AG04450 (cell line): ENCODE measurements at regions not wholly inside any gene's neighbourhood (a gene's known extent, or its start where the extent isn't known, plus 50 kb on each side); places are given as distances from the start of the nearest gene placed in this dataset.

Experiments used
- CTCF ChIA-PET: fragments of 300-600, 350-600 bp; formaldehyde crosslinking; extraction: SDS; loops from one replicate; lab custom pipeline; 2022; ENCODE audit warnings: antibody characterized with exemption, inconsistent platforms; lab: Charles Lee
- POLR2A ChIA-PET: fragments of 350-600 bp; formaldehyde crosslinking; extraction: SDS; loops from one replicate; lab custom pipeline; 2021; ENCODE audit warnings: antibody characterized with exemption, inconsistent platforms; lab: Yijun Ruan, JAX
- DNase-seq: peaks from one replicate; pipeline ENCODE4 v3.0.0-alpha.2; 2011; ENCODE audit warnings: low read depth, low spot score
- H3K27ac ChIP-seq: one replicate; pipeline ENCODE4 v1.5.1; 2012; ENCODE audit warnings: low read depth, low read length, control low read depth
- H3K27me3 ChIP-seq: one replicate; pipeline ENCODE4 v1.6.0; 2012; ENCODE audit warnings: low read length; ENCODE audit not compliant: control insufficient read depth, insufficient read depth
- H3K4me3 ChIP-seq: 2 replicates; pipeline ENCODE4 v1.5.1; 2011; ENCODE audit warnings: mild to moderate bottlenecking, low read depth, low read length, control low read depth
- H3K9me3 ChIP-seq: 2 replicates; pipeline ENCODE4 v1.5.1; 2012; ENCODE audit warnings: low read length; ENCODE audit not compliant: control insufficient read depth, insufficient read depth
- CTCF ChIP-seq: IDR thresholded peaks from 2 replicates; pipeline ENCODE4 v1.5.1; 2011; ENCODE audit warnings: low read depth, low read length, control low read depth, inconsistent platforms

GRCh38 chr6:112571488-112572270 is 224.5 kb downstream of the RFPL4B start:
- H3K9me3 ChIP-seq: no peaks in the 10 kb centered on the region
- no peak overlapping the region for H3K27ac ChIP-seq
- no peak overlapping the region for H3K4me3 ChIP-seq
- no peaks in the 10 kb centered on the region for H3K27me3 ChIP-seq
- TF ChIP-seq CTCF: no peak
- ChIA-PET POLR2A (no interaction called here), CTCF (interaction anchor here (0.5 kb wide), 1 partner anchor 442 kb away, joined by 4 read pairs; no protein-coding TSS in a partner anchor)
- DNase-seq: peak; percentile 43

- Histone ChIP-seq H3K4me3 (no peak overlapping the region), H3K27me3 (no peaks in the 10 kb centered on the region), H3K9me3 (no peaks in the 10 kb centered on the region), H3K27ac (no peak overlapping the region)
- TF ChIP-seq CTCF: no peak
- ChIA-PET CTCF (interaction anchor here (0.9 kb wide), 1 partner anchor 70 kb away, joined by 3 read pairs; no protein-coding TSS in a partner anchor), POLR2A (no interaction called here)
- no peak for DNase-seq
These were observed 227.1 kb downstream of the RFPL4B start for GRCh38 chr6:112574190-112574589.

DNA sequence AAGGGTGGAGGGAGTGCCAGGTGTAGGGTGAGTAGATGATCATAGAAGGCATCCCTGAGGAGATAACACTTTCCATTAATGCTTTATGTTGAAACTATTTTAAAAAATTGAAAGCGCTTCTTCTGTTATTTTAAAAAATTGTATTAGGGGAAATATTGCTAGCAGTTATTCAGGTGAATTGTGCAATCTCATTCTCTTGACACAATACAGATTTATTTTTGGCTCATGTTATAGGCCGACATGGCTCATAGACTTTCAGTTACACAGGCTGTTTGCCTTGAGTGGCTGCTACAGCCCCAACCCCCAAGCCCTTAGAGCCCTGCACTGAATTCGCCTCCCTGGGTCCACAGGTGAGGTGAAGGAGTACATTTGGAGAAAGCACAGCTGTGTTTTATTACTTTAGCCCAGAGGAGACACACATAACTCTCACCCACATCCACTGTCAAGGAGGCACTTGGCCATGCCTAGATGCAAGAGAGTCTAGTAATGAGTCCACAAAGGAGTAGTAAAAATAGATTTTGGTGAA is 228.2 kb downstream of the RFPL4B start:
- Histone ChIP-seq H3K27ac (no peak overlapping the region), H3K9me3 (no peaks in the 10 kb centered on the region), H3K27me3 (no peaks in the 10 kb centered on the region), H3K4me3 (no peak overlapping the region)
- no peak for DNase-seq
- ChIA-PET POLR2A (no interaction called here), CTCF (no interaction called here)
- no peak for TF ChIP-seq CTCF

DNA sequence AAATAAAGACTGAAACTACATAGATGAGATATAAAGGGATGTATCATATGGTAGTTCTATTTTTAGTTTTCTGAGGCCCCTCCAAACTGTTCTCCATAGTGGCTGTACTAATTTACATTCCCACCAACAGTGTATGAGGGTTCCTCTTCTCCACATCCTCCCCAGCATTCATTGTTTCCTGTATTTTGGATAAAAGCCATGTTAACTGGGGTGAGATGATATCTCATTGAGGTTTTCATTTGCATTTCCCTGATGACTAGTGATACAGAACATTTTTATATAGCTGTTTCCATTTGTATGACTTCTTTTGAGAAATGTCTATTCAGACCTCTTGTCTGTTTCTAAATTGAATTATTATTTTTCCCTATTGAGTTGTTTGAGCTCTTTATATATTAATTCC is 229.3 kb downstream of the RFPL4B start:
- Histone ChIP-seq H3K27me3 (no peaks in the 10 kb centered on the region), H3K27ac (no peak overlapping the region), H3K4me3 (no peak overlapping the region), H3K9me3 (no peaks in the 10 kb centered on the region)
- TF ChIP-seq CTCF: no peak
- ChIA-PET POLR2A (no interaction called here), CTCF (no interaction called here)
- DNase-seq: no peak

DNA sequence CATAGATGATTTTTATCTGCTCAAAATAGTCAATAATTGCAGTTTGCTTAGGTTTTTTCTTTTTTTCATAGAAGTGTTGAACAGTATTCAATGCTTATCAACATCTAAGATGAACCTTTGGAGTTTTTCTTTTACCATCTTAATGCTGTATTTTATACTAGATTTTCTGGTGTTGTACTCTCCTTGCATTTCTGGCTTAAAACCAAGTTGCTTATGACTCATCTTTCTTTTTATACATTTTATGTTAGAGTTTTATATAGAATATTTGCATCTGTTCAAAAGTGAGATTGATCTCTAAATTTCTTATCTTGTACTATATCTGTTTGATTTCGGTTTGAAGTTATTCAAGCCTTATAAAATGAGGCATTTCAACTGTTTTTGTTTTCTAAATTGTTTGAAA is 232.5 kb downstream of the RFPL4B start:
- ChIA-PET POLR2A (no interaction called here), CTCF (interaction anchor here (0.7 kb wide), 1 partner anchor 16 kb away, joined by 3 read pairs; no protein-coding TSS in a partner anchor)
- Histone ChIP-seq H3K27me3 (no peaks in the 10 kb centered on the region), H3K4me3 (no peak overlapping the region), H3K9me3 (no peaks in the 10 kb centered on the region), H3K27ac (no peak overlapping the region)
- DNase-seq: no peak
- TF ChIP-seq CTCF: no peak
